ENCODE measurements at regions not wholly inside any gene's neighbourhood (a gene's known extent, or its start where the extent isn't known, plus 50 kb on each side); places are given as distances from the start of the nearest gene placed in this dataset.
A peak's percentile ranks its signal among the peaks of the same experiment; 100 is the strongest.

DNA sequence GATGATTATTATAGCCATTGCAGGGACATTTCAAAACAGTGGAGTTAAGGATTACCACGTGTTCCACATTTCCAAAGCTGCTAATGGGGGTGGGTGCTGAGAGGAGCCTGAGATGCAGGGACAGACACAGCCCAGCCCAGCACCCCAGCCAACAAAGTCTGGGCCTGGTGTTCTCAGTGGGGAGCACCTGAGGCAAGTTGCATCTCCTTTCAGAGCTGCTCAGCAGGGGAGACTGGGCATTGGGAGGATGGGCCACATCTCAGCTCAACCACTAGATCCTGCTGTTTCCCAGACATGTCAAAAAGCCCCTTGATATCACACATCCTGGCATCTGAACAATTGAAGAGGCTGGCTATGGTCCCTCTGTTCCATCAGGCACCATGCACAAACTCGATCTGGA is 458.0 kb upstream of the KIRREL3 start:
- Histone ChIP-seq H3K79me2 (replicated peaks; ENCODE audit: insufficient read depth, low read length) (no peaks in the 10 kb centered on the region), H3K4me3 (ENCODE audit: low read length) (no peak overlapping the region), H3F3A (ENCODE audit: insufficient read depth, low read length, poor library complexity, severe bottlenecking) (no peaks in the 10 kb centered on the region), H2AFZ (ENCODE audit: low read depth, low read length) (no peak overlapping the region), H3K9ac (ENCODE audit: low read length) (no peak overlapping the region), H4K20me1 (ENCODE audit: insufficient read depth) (no peaks in the 10 kb centered on the region), H3K9me2 (ENCODE audit: insufficient read depth, low read length) (no peaks in the 10 kb centered on the region), H3K9me3 (ENCODE audit: low read length) (no peaks in the 10 kb centered on the region), H3K27me3 (ENCODE audit: insufficient read depth, low read depth, low read length) (no peaks in the 10 kb centered on the region), H3K36me3 (ENCODE audit: insufficient read depth, low read length) (no peaks in the 10 kb centered on the region), H3K27ac (ENCODE audit: low read length) (no peak overlapping the region), H3K4me2 (ENCODE audit: low read length) (no peak overlapping the region)
- TF ChIP-seq CTCF (IDR thresholded peaks at IDR 0.05; ENCODE audit: poor library complexity, severe bottlenecking) (peak; percentile 10), SMC3 (conservative IDR thresholded peaks at IDR 0.05; ENCODE audit: poor library complexity) (no peak), TAF1 (IDR thresholded peaks at IDR 0.05; ENCODE audit: low read depth) (no peak), MXI1 (conservative IDR thresholded peaks at IDR 0.05; ENCODE audit: poor library complexity, severe bottlenecking) (no peak)

DNA sequence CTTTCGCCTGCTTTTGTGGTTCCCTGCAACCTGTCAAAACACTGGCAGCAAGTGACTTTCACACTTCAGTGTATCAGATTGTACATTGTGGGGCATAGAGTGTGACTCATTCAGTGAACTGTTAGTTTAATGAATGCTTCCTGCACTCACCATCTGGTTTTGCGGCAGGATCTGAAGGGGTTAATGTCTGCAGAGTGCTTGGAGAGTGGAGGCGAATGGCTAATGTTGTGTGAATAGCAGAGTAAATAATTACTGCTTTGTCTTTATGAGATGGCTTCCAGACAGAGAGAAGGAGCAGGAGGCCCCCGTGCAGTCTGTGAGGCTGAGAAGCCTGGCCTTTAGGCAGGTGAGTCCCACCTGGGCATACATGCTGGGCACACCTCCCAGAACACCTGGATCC is 454.3 kb upstream of the KIRREL3 start:
- Histone ChIP-seq H3F3A (ENCODE audit: insufficient read depth, low read length, poor library complexity, severe bottlenecking) (no peaks in the 10 kb centered on the region), H3K36me3 (ENCODE audit: insufficient read depth, low read length) (no peaks in the 10 kb centered on the region), H3K9me2 (ENCODE audit: insufficient read depth, low read length) (no peaks in the 10 kb centered on the region), H3K9ac (ENCODE audit: low read length) (no peak overlapping the region), H3K79me2 (replicated peaks; ENCODE audit: insufficient read depth, low read length) (no peaks in the 10 kb centered on the region), H3K27ac (ENCODE audit: low read length) (no peak overlapping the region), H4K20me1 (ENCODE audit: insufficient read depth) (no peaks in the 10 kb centered on the region), H2AFZ (ENCODE audit: low read depth, low read length) (no peak overlapping the region), H3K4me3 (ENCODE audit: low read length) (no peak overlapping the region), H3K27me3 (ENCODE audit: insufficient read depth, low read depth, low read length) (no peaks in the 10 kb centered on the region), H3K4me2 (ENCODE audit: low read length) (no peak overlapping the region), H3K9me3 (ENCODE audit: low read length) (no peaks in the 10 kb centered on the region)
- TF ChIP-seq EZH2 (IDR thresholded peaks at IDR 0.05; ENCODE audit: borderline replicate concordance, insufficient read depth, low read length, poor library complexity, severe bottlenecking), result no peak
- no peak for TF ChIP-seq EP300 (conservative IDR thresholded peaks at IDR 0.05; ENCODE audit: poor library complexity, severe bottlenecking)
- TF ChIP-seq POLR2AphosphoS5 (IDR thresholded peaks at IDR 0.05), result no peak
- TF ChIP-seq TAF1 (IDR thresholded peaks at IDR 0.05; ENCODE audit: low read depth), result no peak
- TF ChIP-seq MXI1 (conservative IDR thresholded peaks at IDR 0.05; ENCODE audit: poor library complexity, severe bottlenecking), result no peak

DNA sequence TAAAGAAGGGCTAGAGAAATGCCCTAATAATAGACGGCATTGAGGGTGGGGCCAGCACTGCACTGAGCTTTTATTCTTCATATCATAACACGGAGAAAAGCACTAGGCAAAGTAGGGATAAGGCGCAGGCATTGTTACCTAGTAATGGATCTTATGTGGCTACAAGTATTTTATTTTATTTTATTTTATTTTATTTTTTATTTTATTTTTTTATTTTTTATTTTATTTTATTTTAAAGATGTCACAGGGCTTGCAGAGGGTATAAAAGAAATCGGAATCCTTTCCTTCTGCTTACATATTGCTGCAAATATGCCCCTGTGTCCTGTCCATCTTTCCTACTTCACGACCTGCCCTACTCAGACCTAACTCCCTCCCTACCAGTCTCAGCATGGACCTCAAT is 452.0 kb upstream of the KIRREL3 start:
- H2AFZ ChIP-seq (ENCODE audit: low read depth, low read length), result no peak overlapping the region
- no peaks in the 10 kb centered on the region for H3K36me3 ChIP-seq (ENCODE audit: insufficient read depth, low read length)
- H3K9me2 ChIP-seq (ENCODE audit: insufficient read depth, low read length), result no peaks in the 10 kb centered on the region
- no peaks in the 10 kb centered on the region for H4K20me1 ChIP-seq (ENCODE audit: insufficient read depth)
- H3K4me2 ChIP-seq (ENCODE audit: low read length), result no peak overlapping the region
- H3K27me3 ChIP-seq (ENCODE audit: insufficient read depth, low read depth, low read length), result no peaks in the 10 kb centered on the region
- no peaks in the 10 kb centered on the region for H3K9me3 ChIP-seq (ENCODE audit: low read length)
- H3K4me3 ChIP-seq (ENCODE audit: low read length), result no peak overlapping the region
- H3K9ac ChIP-seq (ENCODE audit: low read length), result no peak overlapping the region
- no peaks in the 10 kb centered on the region for H3K79me2 ChIP-seq (replicated peaks; ENCODE audit: insufficient read depth, low read length)
- H3F3A ChIP-seq (ENCODE audit: insufficient read depth, low read length, poor library complexity, severe bottlenecking), result no peaks in the 10 kb centered on the region
- no peak for TF ChIP-seq RAD21 (conservative IDR thresholded peaks at IDR 0.05)
- TF ChIP-seq SMC3 (conservative IDR thresholded peaks at IDR 0.05; ENCODE audit: poor library complexity), result no peak
- no peak for TF ChIP-seq REST (IDR thresholded peaks at IDR 0.05; ENCODE audit: borderline replicate concordance)
- TF ChIP-seq EZH2 (IDR thresholded peaks at IDR 0.05; ENCODE audit: borderline replicate concordance, insufficient read depth, low read length, poor library complexity, severe bottlenecking), result no peak
- TF ChIP-seq CTCF (IDR thresholded peaks at IDR 0.05; ENCODE audit: poor library complexity, severe bottlenecking), result no peak
- TF ChIP-seq MXI1 (conservative IDR thresholded peaks at IDR 0.05; ENCODE audit: poor library complexity, severe bottlenecking), result no peak
- no peak for TF ChIP-seq POLR2AphosphoS5 (IDR thresholded peaks at IDR 0.05)
- TF ChIP-seq EP300 (conservative IDR thresholded peaks at IDR 0.05; ENCODE audit: poor library complexity, severe bottlenecking), result no peak
- TF ChIP-seq TAF1 (IDR thresholded peaks at IDR 0.05; ENCODE audit: low read depth), result no peak
- H3K27ac ChIP-seq (ENCODE audit: low read length), result no peak overlapping the region
